ENCODE measurements at regions not wholly inside any gene's neighbourhood (a gene's known extent, or its start where the extent isn't known, plus 50 kb on each side); places are given as distances from the start of the nearest gene placed in this dataset.
A peak's percentile ranks its signal among the peaks of the same experiment; 100 is the strongest.

DNA sequence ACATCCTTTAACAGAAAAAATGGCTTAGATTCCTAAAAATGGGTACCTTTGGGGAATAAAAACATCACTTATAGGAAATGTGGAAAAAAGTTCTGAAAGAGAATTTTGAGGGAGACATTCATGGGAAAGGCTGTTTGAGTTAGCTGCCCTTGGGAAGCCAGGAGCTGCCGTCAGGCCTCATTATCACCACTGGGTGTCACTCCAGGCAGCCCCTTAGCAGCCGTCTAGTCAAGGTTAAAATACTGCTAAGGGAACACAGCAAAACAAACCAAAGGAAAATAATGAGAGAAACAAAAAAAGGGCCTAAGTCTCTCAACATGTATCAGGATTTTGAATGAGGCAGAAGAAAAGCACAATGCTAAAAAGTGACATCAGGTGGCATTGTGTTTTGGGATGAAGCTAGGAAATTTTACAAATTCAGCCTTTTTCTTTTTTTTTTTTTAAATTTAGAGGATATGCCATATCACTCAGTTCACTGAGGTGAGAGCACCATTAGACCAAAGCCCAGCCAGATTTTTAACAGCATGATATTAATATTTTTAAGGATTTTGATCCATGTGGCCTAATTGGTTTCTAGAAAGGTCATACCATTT lies 235.3 kb downstream of the GPAT3 start:
- no peaks in the 10 kb centered on the region for H3K4me1 ChIP-seq
- no peak overlapping the region for H3K4me3 ChIP-seq
- intact Hi-C loops (cut with DNase I; ENCODE audit: low total_unique reads), result no loop called here
- no peaks in the 10 kb centered on the region for H3K36me3 ChIP-seq
- TF ChIP-seq, protein P1, sequence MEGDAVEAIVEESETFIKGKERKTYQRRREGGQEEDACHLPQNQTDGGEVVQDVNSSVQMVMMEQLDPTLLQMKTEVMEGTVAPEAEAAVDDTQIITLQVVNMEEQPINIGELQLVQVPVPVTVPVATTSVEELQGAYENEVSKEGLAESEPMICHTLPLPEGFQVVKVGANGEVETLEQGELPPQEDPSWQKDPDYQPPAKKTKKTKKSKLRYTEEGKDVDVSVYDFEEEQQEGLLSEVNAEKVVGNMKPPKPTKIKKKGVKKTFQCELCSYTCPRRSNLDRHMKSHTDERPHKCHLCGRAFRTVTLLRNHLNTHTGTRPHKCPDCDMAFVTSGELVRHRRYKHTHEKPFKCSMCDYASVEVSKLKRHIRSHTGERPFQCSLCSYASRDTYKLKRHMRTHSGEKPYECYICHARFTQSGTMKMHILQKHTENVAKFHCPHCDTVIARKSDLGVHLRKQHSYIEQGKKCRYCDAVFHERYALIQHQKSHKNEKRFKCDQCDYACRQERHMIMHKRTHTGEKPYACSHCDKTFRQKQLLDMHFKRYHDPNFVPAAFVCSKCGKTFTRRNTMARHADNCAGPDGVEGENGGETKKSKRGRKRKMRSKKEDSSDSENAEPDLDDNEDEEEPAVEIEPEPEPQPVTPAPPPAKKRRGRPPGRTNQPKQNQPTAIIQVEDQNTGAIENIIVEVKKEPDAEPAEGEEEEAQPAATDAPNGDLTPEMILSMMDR (IDR thresholded peaks at IDR 0.05), result peak in 1 of 2 experiments; percentile 6
- DNase-seq, result no peak
- no peak overlapping the region for H3K27ac ChIP-seq
- no peaks in the 10 kb centered on the region for H3K27me3 ChIP-seq
- no peaks in the 10 kb centered on the region for H3K9me3 ChIP-seq

DNA sequence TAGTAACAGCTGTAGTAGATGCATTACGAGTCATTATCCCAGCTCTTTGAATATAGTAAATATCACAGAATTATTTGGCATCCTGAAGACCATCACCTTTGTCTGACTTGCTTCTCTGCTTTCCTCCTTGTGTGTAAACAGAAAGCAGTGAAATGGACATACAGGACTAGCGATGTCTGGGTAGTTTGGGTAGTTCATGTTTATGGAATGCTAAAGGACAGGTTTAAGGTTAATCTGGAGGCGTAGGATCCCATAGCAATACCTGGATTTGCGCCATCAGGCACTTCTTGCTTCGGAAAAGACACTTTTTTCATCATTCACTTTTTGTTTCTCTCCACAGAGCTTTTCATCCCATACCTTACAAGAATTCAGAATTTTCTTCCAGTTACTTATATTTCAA lies 232.2 kb downstream of the GPAT3 start:
- H3K27ac ChIP-seq, result no peak overlapping the region
- DNase-seq, result no peak
- no peaks in the 10 kb centered on the region for H3K27me3 ChIP-seq
- TF ChIP-seq, protein P1 (IDR thresholded peaks at IDR 0.05), result no peak
- H3K36me3 ChIP-seq, result no peaks in the 10 kb centered on the region
- H3K9me3 ChIP-seq, result no peaks in the 10 kb centered on the region
- intact Hi-C loops (cut with DNase I; ENCODE audit: low total_unique reads), result no loop called here
- no peak overlapping the region for H3K4me3 ChIP-seq
- no peaks in the 10 kb centered on the region for H3K4me1 ChIP-seq

DNA sequence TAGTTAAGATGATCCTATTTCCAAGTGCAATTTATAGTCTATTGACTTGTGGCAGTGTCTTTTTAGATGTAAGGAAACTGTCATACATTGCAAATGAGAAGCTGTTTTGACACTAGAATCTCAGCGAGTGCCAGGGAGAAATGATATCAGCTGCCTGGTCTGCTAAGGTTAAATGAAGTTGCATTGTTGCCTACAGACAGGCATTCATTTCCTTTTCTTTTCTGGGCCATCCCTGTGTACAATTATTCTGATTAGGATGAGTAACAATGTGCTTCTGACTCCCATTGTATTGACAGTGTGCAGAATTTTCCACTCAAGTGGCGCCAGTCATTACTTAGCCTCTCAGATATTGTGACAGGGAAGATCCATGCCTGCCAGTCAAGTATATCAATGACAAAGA lies 231.2 kb downstream of the GPAT3 start:
- Histone ChIP-seq H3K4me1 (no peaks in the 10 kb centered on the region), H3K27ac (no peak overlapping the region), H3K9me3 (no peaks in the 10 kb centered on the region), H3K27me3 (no peaks in the 10 kb centered on the region), H3K36me3 (no peaks in the 10 kb centered on the region), H3K4me3 (no peak overlapping the region)
- DNase-seq, result no peak
- intact Hi-C loops (cut with DNase I; ENCODE audit: low total_unique reads), result no loop called here
- TF ChIP-seq, protein P1 (IDR thresholded peaks at IDR 0.05), result no peak

DNA sequence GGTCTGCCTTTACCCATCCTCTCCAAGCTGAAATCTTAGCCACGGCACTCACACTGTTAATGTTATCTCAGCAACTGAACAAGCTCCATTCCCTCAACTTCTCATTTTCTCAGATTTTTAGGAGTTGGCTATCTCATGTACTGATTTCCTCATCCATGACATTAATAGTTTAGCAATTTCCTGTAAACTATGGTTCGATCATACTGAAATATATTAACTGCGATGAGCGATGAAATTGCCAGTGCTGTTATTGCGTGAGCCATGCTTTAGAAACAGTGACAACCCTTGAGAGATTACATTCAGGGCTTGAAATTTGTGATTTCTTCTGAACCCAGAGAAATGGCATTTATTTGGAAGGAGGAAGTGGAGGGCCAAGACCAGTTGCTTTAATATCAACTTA lies 223.7 kb downstream of the GPAT3 start:
- no peak overlapping the region for H3K4me3 ChIP-seq
- H3K4me1 ChIP-seq, result no peaks in the 10 kb centered on the region
- DNase-seq, result no peak
- no peaks in the 10 kb centered on the region for H3K9me3 ChIP-seq
- no peaks in the 10 kb centered on the region for H3K27me3 ChIP-seq
- H3K27ac ChIP-seq, result no peak overlapping the region
- intact Hi-C loops (cut with DNase I; ENCODE audit: low total_unique reads), result no loop called here
- TF ChIP-seq, protein P1 (IDR thresholded peaks at IDR 0.05), result no peak
- no peaks in the 10 kb centered on the region for H3K36me3 ChIP-seq

DNA sequence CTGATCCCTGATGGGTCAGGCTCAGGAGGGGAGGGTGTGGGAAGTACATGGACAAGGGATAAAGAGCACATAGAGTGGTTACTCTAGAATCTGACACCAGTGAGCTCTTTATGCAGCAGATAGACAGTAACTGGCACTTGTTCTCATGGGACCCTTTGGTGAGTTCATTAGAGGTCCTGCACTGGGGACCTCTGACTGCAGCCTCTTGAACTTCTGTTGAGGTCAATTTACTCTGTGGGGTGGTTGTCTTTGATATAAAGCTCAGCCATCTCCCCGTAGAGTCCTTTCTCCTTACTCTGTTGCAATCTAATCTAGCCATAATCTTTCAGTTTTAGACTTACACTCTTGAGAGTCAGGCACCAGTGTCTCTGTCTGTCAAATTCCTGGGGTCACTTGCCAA lies 222.4 kb downstream of the GPAT3 start:
- Histone ChIP-seq H3K36me3 (no peaks in the 10 kb centered on the region), H3K27ac (no peak overlapping the region), H3K4me3 (no peak overlapping the region), H3K9me3 (no peaks in the 10 kb centered on the region), H3K4me1 (no peaks in the 10 kb centered on the region), H3K27me3 (no peaks in the 10 kb centered on the region)
- DNase-seq, result no peak
- intact Hi-C loops (cut with DNase I; ENCODE audit: low total_unique reads), result no loop called here
- TF ChIP-seq, protein P1 (IDR thresholded peaks at IDR 0.05), result no peak

DNA sequence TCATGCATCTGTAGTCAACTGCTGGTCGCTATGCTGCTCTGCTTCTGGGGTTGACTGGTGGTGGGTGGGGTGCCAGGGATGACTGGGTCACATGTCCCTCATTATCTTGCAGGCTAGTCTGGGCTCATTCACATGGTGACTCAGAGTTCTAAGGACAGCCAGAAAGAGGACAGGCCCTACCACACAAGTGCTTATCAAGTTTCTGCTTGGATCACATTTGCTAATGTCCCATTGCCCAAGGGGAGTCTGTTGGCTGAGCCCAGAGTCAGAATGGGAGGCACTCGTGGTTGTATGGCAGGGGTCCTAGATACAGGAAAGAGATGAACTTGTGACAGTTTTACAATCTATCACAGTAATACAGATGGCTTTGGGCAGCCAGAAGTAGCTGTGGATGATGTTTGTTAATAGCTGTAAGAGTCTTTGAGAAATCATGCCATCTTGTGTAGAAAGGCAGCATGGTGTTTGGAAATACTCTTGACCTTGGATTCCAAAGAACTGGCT lies 221.3 kb downstream of the GPAT3 start:
- Histone ChIP-seq H3K4me3 (no peak overlapping the region), H3K36me3 (no peaks in the 10 kb centered on the region), H3K27me3 (no peaks in the 10 kb centered on the region), H3K9me3 (no peaks in the 10 kb centered on the region), H3K27ac (no peak overlapping the region), H3K4me1 (no peaks in the 10 kb centered on the region)
- no peak for DNase-seq
- TF ChIP-seq, protein P1 (IDR thresholded peaks at IDR 0.05), result no peak
- intact Hi-C loops (cut with DNase I; ENCODE audit: low total_unique reads), result no loop called here
